Stomach (tissue), 4 donors: ENCODE measurements at regions not wholly inside any gene's neighbourhood (a gene's known extent, or its start where the extent isn't known, plus 50 kb on each side); places are given as distances from the start of the nearest gene placed in this dataset.

ENCODE experiments used
- EP300 ChIP-seq: sonication (generic); formaldehyde crosslinking; IDR thresholded peaks from one replicate; pipeline ENCODE4 v1.6.1; 2017; ENCODE audit warnings: antibody characterized with exemption
- POLR2A ChIP-seq, 4 donors: fragments of 450-650 bp; IDR thresholded peaks; one replicate each; pipeline ENCODE4 v1.6.1; 2016; ENCODE audit warnings: antibody characterized with exemption in 4 of 4, control low read depth in 2 of 4, mild to moderate bottlenecking in 1 of 4, moderate library complexity in 1 of 4
- TF ChIP-seq, protein P1 (sequence below), 7 experiments: fragments of 450-650 bp in 4 of 7; fragments of 200-600 bp in 3 of 7; sonication (generic) in 3 of 7; IDR thresholded peaks; one replicate each; pipeline ENCODE4 v1.5.1; 2016 to 2019; ENCODE audit warnings: antibody characterized with exemption in 7 of 7, control low read depth in 2 of 7, mild to moderate bottlenecking in 1 of 7

DNA sequence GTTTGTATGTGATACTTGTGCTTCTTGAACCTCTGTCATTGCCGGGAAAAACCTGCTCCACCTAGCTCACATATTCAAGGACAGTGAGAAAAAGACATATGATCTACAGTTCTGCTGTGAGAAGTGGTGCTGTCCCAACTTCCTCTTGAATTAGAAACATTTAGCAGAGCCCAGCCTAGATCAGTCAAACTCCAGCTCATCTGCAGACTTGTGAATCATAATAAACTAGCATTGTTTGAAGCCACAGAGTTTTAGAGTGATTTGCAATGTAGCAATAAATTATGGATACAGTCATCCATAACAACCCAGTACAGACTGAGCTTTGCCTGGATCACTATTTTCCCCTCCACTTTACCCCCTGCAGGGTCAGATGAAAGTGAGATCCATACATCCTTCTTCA lies 497.8 kb downstream of the PLA2G4A start:
- TF ChIP-seq EP300, result no peak
- no peak for TF ChIP-seq POLR2A (IDR thresholded peaks at IDR 0.05)
- TF ChIP-seq, protein P1, sequence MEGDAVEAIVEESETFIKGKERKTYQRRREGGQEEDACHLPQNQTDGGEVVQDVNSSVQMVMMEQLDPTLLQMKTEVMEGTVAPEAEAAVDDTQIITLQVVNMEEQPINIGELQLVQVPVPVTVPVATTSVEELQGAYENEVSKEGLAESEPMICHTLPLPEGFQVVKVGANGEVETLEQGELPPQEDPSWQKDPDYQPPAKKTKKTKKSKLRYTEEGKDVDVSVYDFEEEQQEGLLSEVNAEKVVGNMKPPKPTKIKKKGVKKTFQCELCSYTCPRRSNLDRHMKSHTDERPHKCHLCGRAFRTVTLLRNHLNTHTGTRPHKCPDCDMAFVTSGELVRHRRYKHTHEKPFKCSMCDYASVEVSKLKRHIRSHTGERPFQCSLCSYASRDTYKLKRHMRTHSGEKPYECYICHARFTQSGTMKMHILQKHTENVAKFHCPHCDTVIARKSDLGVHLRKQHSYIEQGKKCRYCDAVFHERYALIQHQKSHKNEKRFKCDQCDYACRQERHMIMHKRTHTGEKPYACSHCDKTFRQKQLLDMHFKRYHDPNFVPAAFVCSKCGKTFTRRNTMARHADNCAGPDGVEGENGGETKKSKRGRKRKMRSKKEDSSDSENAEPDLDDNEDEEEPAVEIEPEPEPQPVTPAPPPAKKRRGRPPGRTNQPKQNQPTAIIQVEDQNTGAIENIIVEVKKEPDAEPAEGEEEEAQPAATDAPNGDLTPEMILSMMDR (IDR thresholded peaks at IDR 0.05), result no peak
